AG08396 (cell line): ENCODE measurements at regions not wholly inside any gene's neighbourhood (a gene's known extent, or its start where the extent isn't known, plus 50 kb on each side); places are given as distances from the start of the nearest gene placed in this dataset.
A peak's percentile ranks its signal among the peaks of the same experiment; 100 is the strongest.

Experiments
- DNase-seq: peaks from one replicate; pipeline ENCODE4 v3.0.0; 2012; ENCODE audit warnings: low spot score, mixed read lengths

DNA sequence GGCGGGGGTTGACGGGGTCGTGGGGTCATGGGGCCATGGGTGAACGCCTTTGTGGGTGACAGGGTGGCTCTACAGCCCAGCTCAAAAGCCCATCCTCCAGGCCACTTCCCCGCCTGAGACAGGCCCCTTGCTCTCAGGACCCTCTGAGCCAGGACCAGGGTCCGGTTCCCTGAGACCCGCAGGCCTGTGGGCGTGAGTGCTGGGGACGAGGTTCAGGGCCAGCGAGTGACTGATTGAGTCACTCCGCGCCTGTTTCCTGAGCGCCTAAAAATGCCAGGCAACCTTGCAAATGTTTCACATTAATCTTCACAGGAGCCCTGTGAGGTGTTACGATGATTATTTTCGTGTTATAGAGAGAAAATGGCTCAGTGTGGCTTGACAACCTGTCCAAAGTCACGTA, 97.8 kb downstream of the ZNF674 start:
- DNase-seq, result peak; percentile 21

DNA sequence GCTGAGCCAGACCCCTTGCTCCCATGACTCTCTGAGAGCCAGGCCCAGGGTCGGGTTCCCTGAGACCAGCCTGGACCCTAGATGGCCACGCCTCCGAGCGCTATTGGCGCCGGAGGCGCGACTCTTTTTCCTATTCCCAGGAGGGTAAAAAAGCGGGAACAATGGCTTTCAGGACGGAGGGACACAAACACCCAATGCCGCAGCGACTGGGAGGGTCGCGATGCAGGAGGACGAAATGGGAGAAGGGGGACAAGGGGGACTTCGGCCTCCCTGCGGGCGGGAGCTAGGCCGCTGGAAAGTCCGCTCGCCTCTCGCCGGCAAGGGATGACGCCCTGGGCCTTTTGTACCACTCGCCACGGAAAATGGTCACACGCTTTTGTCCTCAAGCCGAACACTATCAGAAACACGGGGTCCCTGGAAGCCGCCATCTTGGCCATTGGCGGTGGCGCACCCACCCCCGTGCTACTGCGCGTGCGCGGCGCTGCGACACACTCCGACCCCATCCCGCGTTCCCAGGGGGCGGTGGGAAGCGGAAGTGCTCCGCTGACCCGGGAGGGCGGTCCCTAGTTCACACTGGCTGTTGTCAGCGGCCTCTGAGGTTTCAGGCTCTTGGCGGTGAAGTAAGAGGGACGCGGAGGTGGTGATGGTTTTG, 98.4 kb downstream of the ZNF674 start:
- DNase-seq, result peak; percentile 90

DNA sequence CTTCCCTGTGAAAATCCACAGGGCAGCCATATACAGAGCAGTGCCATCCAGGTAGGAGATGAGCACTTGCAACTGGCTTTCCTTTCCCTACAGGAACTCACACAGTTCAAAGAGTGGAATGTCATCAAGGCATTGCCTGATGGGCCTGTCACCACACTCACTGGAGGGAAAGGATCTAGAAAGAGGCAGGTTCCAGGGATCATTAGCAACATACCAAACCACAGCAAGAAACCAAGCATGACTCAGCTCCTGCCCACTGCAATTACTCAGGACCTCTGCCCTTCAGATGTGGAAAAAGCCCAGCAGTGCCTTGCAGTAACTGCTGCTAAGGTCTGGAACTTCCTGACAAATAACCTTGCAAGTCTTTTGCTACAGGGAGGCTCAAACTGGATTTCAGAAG, 101.2 kb downstream of the ZNF674 start:
- DNase-seq, result peak; percentile 68

DNA sequence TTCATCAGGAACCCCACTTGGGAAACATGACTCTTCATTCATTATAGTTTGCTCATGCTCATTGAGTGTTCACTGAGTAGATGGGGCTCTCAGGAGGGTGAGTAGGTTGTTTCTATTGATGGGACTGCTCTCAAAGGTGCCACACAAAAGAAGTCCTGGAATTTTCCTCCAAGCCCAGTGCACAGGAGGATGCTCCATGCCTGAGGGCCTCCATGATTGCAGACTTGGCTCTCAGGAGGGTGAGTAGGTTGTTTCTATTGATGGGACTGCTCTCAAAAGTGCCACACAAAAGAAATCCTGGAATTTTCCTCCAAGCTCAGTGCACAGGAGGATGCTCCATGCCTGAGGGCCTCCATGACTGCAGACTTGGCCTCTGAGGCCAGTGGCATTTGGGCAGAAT, 108.5 kb downstream of the ZNF674 start:
- DNase-seq, result no peak

DNA sequence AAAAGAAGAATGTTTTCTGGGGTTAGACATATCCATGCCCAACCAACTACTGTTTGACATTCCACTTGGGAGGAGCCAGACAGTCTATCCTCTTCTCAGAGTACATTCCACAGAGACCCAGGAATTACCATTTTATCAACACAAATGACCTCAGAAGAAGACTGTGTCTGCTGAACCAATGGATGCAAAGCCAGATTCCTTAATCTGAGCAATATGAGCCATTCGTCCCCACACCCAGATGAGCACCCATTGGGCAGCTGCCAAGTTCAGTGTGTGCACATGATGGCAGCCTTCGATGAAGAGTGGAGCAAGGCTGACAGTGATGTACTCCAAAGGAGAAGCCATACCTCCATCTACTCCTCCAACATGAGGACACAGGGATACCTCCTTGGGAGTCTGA, 111.3 kb downstream of the ZNF674 start:
- peak; percentile 50 for DNase-seq

DNA sequence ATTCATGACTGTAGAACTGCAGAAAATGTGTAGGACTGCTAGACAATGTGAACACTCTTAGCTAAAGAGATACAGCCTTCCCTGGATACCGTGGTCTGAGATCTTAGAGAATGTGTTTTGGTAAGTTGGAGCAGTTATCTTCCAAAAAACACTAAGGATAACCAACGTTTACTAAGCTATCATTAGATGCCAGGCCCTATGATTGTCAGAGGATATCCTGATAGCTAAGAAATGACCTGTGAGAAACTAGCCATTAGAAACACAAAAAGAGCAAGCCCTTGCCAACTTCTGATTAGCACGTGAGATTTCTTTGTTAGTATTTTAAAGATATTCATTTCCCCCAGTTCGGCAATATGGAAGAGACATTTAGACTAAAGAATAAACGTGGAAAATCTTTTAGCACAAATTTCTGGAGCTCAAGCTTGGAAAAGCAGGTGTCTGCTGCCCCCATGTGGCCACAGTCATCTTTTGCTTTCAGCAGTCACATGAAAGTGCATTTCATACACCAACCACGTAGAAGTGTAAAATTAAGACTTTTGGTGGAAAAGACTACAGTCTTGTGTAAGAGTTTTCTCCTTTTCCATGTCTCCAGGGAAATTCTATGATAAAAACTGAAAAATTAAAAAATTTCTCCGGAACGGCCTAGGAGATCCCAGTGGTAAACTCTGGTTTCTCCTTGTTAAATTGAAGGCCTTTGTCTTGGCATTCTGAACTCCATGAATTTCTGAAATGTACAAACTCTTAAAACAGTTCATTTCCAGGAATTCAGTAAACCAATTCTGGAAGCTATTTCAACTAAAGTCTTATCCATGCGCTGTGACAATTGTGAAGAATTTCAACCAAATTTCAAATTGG, 136.4 kb downstream of the ZNF674 start:
- peak; percentile 74 for DNase-seq

DNA sequence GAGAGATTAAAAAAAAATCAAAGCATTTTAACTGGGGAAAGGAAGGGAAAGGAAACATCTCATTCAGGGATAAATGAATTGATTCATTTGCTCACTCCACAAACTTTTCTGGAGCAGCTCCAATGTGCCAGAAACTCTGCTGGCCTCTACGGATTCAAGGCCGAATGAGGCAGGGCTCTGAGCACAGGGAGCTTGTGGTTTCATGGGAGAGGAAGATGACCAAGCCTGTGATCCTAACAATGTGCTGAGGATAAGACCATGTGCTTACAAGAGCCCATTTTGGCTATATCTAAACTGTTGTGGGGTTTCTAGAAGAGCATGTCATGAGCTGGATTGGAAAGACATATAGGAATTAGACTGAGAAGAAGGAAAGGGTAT, 137.5 kb downstream of the ZNF674 start:
- DNase-seq, result no peak

DNA sequence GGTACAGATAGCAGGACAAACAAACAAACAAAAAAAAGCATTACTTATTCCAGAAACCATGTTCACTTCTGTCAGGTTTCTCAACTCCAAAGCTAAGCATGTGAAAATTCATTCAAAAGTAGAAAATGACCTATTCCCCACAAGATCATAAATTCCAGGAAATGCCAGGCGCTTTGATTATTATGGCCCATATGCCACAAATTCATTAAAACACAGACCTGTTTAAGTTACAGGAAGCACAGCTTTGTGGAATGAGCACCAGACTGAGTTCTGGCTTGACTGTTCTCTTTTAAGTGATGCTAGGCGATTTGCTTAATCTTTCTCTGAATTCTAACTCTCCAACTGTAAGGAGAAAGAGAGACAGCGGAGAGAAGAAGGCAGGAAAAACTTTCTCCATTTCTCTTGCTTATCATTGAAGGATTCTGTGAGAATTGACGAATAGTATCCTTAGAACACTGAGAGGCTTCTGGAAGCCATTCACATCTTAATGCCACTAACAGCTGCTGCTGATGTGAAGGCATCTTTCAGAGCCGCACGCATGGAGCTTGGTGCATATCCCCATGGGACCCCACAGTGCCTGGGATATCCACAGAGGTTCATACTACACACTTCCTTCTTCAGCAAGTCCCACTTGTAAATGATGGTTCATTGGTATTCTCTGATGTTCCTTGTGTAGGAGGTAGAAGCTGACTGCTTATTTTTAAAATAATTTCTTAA, 138.0 kb downstream of the ZNF674 start:
- DNase-seq, result no peak

DNA sequence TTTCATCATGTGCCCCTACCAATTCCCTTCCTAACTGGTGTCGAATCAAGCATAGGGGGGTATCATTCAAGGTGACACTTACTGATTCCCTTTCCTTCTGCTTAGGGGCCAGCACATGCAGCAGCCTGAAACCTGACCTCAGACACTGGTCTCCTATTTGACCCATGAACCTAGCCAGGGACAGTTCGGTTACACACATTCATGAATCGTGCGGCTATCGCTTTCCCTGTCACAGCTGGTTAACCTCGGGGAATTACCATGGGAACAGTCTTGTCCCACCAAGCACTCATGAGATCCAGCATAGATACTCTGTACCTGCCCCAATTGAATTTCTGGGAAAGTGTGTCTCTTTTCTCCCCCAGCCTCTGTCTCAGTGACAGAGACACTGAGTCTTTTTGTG, 140.4 kb downstream of the ZNF674 start:
- DNase-seq, result no peak

DNA sequence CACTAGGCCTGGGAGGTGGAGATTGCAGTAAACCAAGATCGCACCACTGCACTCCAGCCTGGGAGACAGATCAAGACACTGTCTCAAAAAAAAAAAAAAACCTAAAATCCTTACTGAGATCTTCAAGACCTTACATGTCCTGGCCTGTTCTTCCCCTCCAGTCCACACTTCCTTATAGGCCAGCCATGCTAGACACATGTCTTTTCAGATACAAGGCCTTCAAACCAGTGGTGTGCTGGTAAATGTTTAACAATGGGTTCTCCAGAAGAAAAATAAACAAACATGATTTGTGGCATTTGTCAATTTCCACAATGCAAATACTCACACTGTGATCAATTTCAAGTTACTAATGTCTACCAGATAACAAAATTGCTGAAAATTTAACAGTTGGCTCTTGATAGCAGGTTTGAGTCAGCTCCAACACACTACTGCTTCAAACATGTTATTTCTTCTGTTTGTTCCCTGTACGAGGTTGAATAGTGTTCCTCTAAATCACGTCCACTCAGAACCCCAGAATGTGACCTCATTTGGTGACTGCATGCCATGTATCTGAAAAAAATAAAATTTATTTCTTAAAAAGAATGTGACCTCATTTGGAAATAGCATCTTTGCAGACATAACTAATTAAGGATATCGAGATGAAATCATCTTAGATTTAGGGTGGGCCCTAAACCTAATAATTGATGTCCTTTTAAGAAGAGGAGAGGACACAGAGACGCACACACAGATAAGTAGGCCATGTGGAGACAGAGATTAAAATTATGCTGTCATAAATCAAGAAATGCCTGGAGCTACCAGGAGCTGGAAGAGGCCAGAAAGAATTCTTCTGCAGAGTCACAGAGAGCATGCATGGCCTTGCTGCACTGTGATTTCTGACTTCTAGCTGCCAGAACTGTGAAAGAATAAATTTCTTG, 144.4 kb downstream of the ZNF674 start:
- no peak for DNase-seq

DNA sequence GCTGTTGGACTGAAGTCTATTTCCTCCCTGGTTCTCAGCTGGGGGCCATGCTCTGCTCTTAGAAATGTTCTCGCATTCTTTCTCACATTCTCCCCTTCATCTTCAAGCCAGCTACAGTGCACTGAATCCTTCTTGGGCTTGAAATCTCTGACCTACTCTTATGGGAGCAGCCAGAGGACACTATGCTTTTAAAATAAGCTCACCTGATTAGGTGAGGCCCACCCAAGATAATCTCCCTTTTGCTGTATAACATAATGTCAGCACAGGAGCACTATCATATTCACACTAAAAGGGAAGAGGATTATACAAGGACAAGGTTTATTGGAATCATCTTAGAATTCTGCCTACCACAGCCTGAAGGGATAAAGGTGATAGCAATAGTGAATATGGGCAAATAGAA, 146.3 kb downstream of the ZNF674 start:
- DNase-seq, result no peak

DNA sequence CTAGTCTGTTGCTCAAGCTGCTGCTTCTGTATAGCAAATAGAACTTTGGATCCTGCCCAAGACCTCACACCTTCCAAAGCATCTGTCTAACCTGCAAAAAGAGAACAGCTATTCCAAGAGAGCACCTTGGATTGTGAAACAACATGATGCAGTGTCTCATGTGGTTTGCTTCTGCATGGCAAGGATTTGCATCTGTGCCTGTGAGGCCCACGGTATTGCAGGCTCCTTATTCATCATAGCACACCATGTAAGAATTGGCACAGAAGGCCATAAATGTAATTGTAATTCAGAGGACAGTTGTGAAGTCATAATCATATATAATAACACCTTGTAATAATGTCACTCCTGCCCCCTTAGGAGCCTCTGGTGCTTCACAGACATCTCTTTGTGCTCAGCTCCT, 147.1 kb downstream of the ZNF674 start:
- no peak for DNase-seq

DNA sequence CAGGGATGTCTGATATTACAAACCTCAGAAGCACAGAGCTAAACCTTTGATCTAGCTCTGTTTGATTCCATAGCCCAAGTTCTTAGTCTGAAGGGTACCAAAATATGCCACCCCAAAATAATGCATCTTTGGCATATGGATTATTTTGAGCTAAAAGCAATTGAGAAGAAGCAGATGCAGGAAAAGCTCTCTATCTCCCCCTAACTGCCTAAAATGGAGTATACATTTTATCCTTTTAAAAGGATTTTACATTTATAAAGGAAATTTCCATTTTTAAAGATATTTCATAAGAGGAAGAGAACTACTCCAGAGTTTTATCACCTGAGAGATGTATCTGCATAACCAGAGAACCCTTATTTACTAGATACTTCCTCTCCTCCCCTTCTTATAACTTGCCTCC, 158.7 kb downstream of the ZNF674 start:
- no peak for DNase-seq

DNA sequence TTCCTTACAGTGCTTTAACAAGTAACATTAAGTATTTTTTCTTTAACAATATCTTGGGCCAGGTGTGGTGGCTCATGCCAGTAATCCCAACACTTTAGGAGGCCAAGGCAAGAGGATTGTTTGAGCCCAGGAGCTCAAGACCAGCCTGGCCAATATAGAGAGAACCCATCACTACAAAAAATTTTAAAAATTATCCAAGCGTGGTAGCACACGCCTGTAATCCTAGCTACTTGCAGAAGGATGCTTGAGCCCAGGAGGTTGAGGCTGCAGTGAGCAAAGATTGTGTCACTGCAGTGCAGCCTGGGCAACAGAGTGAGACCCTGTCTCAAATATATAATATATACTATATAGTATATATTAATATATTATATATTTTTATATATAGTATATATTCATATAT, 162.2 kb downstream of the ZNF674 start:
- no peak for DNase-seq

DNA sequence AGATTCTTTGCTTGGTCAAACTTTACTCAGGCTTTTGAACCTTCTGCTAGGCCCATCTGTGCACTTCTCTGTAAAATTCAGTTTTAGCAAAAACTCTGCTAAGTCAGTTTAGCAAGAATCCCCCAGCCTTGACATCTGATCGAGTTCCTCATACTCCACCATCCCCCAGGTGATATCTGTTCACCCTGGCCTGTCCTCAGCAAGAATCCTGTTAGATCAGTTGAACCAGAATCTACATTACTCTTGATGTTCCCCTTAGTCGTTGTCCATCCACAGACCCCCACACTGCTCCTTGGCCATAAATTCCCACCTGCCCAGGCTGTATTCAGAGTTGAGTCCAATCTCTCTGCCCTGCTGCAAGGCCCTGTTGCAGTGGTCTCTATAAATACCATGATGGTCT, 162.6 kb downstream of the ZNF674 start:
- DNase-seq, result no peak

DNA sequence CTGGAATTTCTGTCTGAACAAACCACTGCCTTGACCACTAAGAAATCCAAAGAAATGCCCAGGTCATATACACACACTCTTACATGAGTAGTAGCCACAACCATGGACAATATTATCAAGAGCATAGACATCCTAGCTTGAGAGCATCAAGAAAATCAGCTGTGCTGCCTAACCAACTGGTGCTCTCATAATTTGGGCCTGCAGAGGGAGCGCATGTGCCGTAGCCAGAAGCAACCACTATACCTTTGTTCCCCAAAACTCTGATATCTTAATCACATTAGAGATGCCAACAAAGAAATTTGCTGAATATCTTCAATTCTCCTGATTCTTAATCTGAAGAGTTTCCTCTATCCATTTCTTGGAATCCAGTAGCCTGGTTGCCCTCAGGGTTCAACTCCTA, 163.6 kb downstream of the ZNF674 start:
- no peak for DNase-seq

DNA sequence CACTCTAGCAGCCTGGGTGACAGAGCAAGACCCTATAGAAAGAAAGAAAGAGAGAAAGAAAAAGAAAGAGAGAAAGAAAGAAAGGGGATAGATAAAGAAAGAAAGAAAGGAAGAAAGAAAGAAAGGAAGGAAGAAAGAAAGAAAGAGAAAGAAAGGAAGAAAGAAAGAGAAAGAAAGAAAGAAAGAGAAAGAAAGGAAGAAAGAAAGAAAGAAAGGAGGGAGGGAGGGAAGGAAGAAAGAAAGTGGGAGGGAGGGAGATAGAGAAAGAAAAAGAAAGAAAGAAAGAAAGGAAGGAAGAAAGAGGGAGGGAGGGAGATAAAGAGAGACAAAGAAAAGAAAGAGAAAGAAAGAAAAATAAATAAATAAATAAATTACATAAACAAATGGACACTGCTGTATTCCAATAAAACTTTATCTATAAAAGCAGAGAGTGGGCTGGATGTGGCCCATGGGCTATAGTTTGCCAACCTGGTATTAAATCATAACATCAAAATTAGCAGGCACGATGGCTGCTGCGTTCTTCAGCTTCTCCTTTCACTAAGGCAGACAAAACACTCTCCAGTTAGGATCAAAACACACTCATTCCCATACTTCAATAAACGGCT, 165.0 kb downstream of the ZNF674 start:
- no peak for DNase-seq

DNA sequence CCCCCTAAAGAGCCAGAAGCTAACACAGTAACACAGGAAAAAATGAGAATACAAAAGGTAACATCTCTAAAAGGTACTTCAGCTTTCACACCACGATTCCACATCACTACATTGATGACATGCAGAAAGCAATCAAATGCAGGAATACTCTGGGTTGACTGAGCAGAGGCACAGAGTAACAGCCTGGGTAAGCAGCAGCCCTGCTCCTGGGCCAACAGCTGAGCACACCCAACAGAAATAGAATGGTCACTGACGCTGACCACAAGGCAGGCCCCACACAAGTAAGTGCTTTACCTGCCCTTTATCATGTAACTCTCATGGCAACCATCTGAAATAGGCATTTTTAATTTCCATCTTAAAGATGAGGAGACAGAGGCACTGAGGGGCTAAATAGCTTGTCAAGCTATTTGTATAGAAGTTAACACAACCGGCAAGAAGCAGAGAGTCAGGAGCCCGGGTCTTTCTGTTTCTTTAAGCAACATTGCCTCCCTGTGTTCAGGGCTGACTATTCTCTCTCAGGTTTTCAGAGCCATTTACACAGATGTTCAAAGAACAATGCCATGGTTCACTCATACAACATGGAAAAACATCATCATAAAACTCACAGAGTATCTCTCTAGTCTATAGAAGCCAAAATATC, 168.9 kb downstream of the ZNF674 start:
- peak; percentile 48 for DNase-seq

DNA sequence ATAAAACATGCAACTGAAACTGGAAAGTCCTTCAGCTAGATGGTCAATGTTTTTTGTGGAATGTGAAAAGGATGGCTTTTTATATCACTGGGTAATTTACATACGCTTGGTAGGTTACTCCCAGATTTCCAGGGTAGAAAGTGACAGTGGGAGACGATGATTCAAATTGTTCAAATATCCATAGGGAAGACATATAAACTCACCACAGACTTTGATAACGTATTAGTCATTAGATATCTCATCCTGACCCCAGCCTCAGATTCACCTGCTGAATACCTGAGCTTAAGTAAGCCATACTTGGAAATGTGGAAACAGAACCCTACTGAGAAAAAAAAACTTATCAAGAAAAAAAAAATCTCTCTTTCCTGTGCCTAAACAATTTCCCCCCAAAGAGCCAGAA, 169.4 kb downstream of the ZNF674 start:
- DNase-seq, result no peak

DNA sequence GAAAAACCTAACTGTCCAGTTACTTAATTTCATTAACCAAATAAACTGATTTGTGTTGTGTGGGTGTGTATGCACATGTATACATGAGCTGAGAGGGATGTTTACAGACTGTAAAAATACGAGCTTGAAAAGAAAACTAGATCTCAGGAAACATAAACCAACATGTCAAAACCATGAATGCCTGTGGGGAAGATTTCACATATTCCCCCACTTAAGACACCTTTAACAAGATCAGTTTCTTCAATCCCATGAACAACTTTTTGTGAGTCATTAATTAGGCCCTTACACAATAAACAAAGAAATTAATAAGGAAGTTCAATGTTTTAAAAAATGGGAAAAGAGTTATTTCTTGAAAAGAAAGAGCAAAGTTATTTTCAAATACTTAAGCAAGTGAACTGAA, 170.8 kb downstream of the ZNF674 start:
- DNase-seq, result no peak

DNA sequence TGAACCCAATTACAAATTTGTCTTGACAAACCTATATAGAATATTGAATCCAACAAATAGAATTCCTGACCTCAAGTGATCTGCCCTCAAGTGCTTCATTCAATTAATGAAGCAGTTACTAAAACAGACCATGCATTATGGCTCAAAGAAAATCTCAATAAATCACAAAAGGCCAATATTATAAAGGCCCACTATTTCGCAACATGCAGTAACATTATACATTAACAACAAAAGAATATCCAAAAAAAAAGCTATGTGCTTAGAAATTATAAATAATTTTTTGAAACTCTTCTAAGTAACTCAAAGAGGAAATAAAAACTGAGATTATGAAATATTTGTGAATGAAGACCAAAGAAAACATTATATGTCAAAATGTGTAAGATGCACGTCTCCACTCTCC, 177.7 kb downstream of the ZNF674 start:
- DNase-seq, result no peak
